IPS-20b (cell line): ENCODE measurements at regions not wholly inside any gene's neighbourhood (a gene's known extent, or its start where the extent isn't known, plus 50 kb on each side); places are given as distances from the start of the nearest gene placed in this dataset.

ENCODE experiments used
- H3K27ac ChIP-seq: one replicate; pipeline ENCODE4 v1.5.1; 2013; ENCODE audit warnings: low read length
- H3K27me3 ChIP-seq: 2 replicates; pipeline ENCODE4 v1.6.1; 2013; ENCODE audit warnings: mild to moderate bottlenecking, low read length, inconsistent platforms; ENCODE audit not compliant: insufficient read depth
- H3K36me3 ChIP-seq: 2 replicates; pipeline ENCODE4 v1.6.1; 2013; ENCODE audit warnings: low read depth, mild to moderate bottlenecking, inconsistent platforms, low read length, moderate library complexity; ENCODE audit not compliant: insufficient read depth
- H3K4me1 ChIP-seq: 2 replicates; pipeline ENCODE4 v1.6.1; 2013; ENCODE audit warnings: mild to moderate bottlenecking, control low read depth, inconsistent platforms, low read length, moderate library complexity; ENCODE audit not compliant: insufficient read depth
- H3K4me3 ChIP-seq: 2 replicates; pipeline ENCODE4 v1.5.1; 2013; ENCODE audit warnings: mild to moderate bottlenecking, low read length, inconsistent platforms
- H3K9ac ChIP-seq: 2 replicates; pipeline ENCODE4 v1.6.1; 2013; ENCODE audit warnings: low read depth, mild to moderate bottlenecking, inconsistent platforms, low read length, moderate library complexity
- H3K9me3 ChIP-seq: 2 replicates; pipeline ENCODE4 v1.6.1; 2013; ENCODE audit warnings: mild to moderate bottlenecking, low read depth, low read length, inconsistent platforms; ENCODE audit not compliant: insufficient read depth

- H3K27ac ChIP-seq, result no peak overlapping the region
- H3K4me3 ChIP-seq, result no peak overlapping the region
- H3K36me3 ChIP-seq, result no peaks in the 10 kb centered on the region
- H3K9ac ChIP-seq, result no peak overlapping the region
- H3K4me1 ChIP-seq, result peaks cover 22% of the 10 kb centered on the region
- H3K9me3 ChIP-seq, result no peaks in the 10 kb centered on the region
- H3K27me3 ChIP-seq, result no peaks in the 10 kb centered on the region
Measured at GRCh38 chr6:132868057-132868456, 53.7 kb downstream of the RPS12 start.

- Histone ChIP-seq H3K36me3 (no peaks in the 10 kb centered on the region), H3K4me3 (no peak overlapping the region), H3K9ac (no peak overlapping the region), H3K9me3 (peaks cover 10% of the 10 kb centered on the region; the same call in 1 of the 2 replicates), H3K27ac (no peak overlapping the region), H3K4me1 (no peaks in the 10 kb centered on the region), H3K27me3 (no peaks in the 10 kb centered on the region)
Measured at GRCh38 chr6:132872923-132873322, 58.6 kb downstream of the RPS12 start.

DNA sequence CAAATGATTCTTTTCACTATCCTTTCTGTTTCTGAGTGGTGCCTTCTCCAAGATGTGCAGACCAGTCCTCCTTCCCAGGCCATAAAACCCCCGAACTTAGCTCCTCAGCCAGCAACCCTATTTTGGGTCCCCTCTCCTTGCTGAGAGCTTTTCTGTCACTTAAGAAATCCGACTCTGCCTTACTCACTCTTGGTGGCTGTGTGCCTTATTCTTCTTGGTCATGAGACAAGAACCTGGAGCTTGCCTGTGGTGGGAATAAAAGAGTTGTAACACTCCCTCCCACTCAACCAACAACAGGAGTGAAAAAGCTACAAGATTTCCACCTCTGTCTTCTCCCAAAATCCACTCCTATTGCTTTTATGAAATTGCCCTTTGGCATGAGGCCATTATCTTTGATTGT is 62.6 kb downstream of the RPS12 start:
- Histone ChIP-seq H3K27me3 (no peaks in the 10 kb centered on the region), H3K9me3 (peaks cover 10% of the 10 kb centered on the region; the same call in 1 of the 2 replicates), H3K4me1 (no peaks in the 10 kb centered on the region), H3K4me3 (no peak overlapping the region), H3K27ac (no peak overlapping the region), H3K9ac (no peak overlapping the region), H3K36me3 (no peaks in the 10 kb centered on the region)

GRCh38 chr6:132887204-132887603 is 72.8 kb downstream of the RPS12 start:
- H3K9ac ChIP-seq, result no peak overlapping the region
- H3K4me3 ChIP-seq, result no peak overlapping the region
- H3K9me3 ChIP-seq, result no peaks in the 10 kb centered on the region
- no peaks in the 10 kb centered on the region for H3K27me3 ChIP-seq
- H3K4me1 ChIP-seq, result no peaks in the 10 kb centered on the region
- no peaks in the 10 kb centered on the region for H3K36me3 ChIP-seq
- no peak overlapping the region for H3K27ac ChIP-seq

GRCh38 chr6:132888701-132889100 is 74.3 kb downstream of the RPS12 start:
- no peak overlapping the region for H3K9ac ChIP-seq
- no peak overlapping the region for H3K27ac ChIP-seq
- no peaks in the 10 kb centered on the region for H3K27me3 ChIP-seq
- H3K9me3 ChIP-seq, result no peaks in the 10 kb centered on the region
- no peaks in the 10 kb centered on the region for H3K4me1 ChIP-seq
- no peak overlapping the region for H3K4me3 ChIP-seq
- H3K36me3 ChIP-seq, result no peaks in the 10 kb centered on the region

GRCh38 chr6:132892929-132893771 is 78.8 kb downstream of the RPS12 start:
- Histone ChIP-seq H3K27me3 (no peaks in the 10 kb centered on the region), H3K9me3 (no peaks in the 10 kb centered on the region), H3K4me3 (no peak overlapping the region), H3K9ac (no peak overlapping the region), H3K27ac (no peak overlapping the region), H3K36me3 (no peaks in the 10 kb centered on the region), H3K4me1 (no peaks in the 10 kb centered on the region)

DNA sequence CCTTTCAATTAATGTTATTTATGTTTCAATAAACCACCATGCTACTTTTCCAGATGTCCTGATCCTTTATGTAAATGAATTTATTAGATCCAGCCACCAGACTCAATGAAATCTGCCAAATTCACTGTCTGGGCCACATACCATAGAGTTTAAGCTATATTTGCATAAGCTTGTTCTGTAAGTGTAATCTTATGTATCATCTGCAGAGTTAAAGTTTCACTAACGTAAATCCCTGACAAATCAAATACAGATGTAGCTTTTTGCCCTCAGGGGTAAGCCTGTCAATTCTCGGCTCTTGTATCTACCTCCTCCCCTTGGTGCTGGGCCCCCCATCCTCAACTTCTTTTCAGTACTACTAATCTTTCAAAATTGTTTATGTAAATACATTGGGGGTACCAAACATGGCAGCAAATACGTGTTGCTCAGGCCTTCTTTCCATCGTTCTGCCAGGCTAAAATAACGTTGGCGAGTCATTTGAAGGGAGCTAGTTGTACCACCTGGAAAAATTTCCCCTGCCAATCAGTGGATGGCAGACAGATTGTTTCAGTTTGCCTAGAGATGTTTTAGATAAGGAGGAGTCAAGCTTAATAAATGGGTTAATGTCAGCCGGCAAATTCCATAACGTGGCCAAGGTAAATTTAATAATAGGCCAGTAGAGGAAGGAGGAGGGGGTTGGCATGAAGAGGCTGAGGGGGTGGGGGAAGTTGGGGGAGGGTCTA is 79.6 kb downstream of the RPS12 start:
- Histone ChIP-seq H3K27ac (no peak overlapping the region), H3K4me3 (no peak overlapping the region)

DNA sequence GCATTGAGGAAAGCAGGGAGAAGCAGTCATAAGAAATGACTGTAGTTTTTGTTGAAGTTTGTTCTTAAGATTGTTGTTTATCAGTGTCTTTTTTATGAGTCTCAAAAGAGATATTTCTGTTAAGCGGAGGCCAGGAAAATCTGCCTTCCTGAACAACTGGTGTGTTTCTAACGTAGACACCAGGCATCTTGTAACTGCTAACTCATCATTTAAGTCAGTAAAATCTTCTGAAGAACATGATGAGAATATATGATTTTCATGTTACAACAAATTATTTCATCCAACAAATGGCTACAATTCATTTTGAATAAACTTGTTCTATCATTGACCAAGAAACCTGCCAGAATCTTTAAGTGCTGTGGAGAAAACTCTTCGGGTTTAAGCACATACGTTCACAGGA is 84.0 kb downstream of the RPS12 start:
- H3K4me1 ChIP-seq, result 0 out of 2 replicates have a peak, but pooled peaks cover 4% of the 10 kb centered on the region
- H3K9ac ChIP-seq, result no peak overlapping the region
- H3K27ac ChIP-seq, result no peak overlapping the region
- no peaks in the 10 kb centered on the region for H3K36me3 ChIP-seq
- H3K9me3 ChIP-seq, result no peaks in the 10 kb centered on the region
- H3K4me3 ChIP-seq, result no peak overlapping the region
- H3K27me3 ChIP-seq, result no peaks in the 10 kb centered on the region

More for the DNA sequence above, 79.6 kb downstream of the RPS12 start:
- H3K9ac ChIP-seq, result no peak overlapping the region
- H3K27me3 ChIP-seq, result no peaks in the 10 kb centered on the region
- H3K9me3 ChIP-seq, result no peaks in the 10 kb centered on the region
- no peaks in the 10 kb centered on the region for H3K36me3 ChIP-seq
- H3K4me1 ChIP-seq, result no peaks in the 10 kb centered on the region

- Histone ChIP-seq H3K36me3 (no peaks in the 10 kb centered on the region), H3K4me1 (0 out of 2 replicates have a peak, but pooled peaks cover 4% of the 10 kb centered on the region), H3K9me3 (no peaks in the 10 kb centered on the region), H3K4me3 (no peak overlapping the region), H3K27ac (no peak overlapping the region), H3K27me3 (no peaks in the 10 kb centered on the region), H3K9ac (no peak overlapping the region)
Measured at GRCh38 chr6:132900849-132901248, 86.5 kb downstream of the RPS12 start.

DNA sequence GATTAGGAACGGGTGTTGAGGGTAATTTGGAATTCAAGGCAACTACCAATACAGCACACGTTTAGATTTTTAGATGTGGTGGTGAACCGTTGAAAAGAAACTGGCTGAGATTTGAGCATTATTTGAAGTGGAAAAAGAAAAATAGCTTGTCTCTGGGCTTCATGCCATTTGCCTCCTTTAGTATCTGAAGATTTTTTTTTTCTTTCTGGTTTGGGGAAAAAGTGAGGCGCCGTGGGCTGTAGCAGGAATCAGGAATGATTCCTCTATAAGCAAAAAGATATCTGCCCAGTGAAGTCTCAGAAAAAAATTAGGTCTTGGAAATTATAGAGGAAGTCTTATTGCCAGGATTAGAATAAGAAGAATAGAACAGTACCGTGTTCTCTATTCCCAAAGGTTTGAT is 88.5 kb downstream of the RPS12 start:
- H3K36me3 ChIP-seq, result no peaks in the 10 kb centered on the region
- no peak overlapping the region for H3K4me3 ChIP-seq
- no peak overlapping the region for H3K27ac ChIP-seq
- H3K9me3 ChIP-seq, result no peaks in the 10 kb centered on the region
- 0 out of 2 replicates have a peak, but pooled peaks cover 4% of the 10 kb centered on the region for H3K4me1 ChIP-seq
- no peak overlapping the region for H3K9ac ChIP-seq
- H3K27me3 ChIP-seq, result no peaks in the 10 kb centered on the region

GRCh38 chr6:132907231-132907630 is 92.9 kb downstream of the RPS12 start:
- H3K27ac ChIP-seq, result no peak overlapping the region
- no peaks in the 10 kb centered on the region for H3K36me3 ChIP-seq
- no peaks in the 10 kb centered on the region for H3K9me3 ChIP-seq
- H3K4me3 ChIP-seq, result no peak overlapping the region
- no peaks in the 10 kb centered on the region for H3K27me3 ChIP-seq
- no peak overlapping the region for H3K9ac ChIP-seq
- no peaks in the 10 kb centered on the region for H3K4me1 ChIP-seq

GRCh38 chr6:132907914-132908313 is 93.5 kb downstream of the RPS12 start:
- Histone ChIP-seq H3K9ac (no peak overlapping the region), H3K27me3 (no peaks in the 10 kb centered on the region), H3K9me3 (no peaks in the 10 kb centered on the region), H3K27ac (no peak overlapping the region), H3K36me3 (no peaks in the 10 kb centered on the region), H3K4me1 (no peaks in the 10 kb centered on the region), H3K4me3 (no peak overlapping the region)
